RWPE1 (cell line): ENCODE measurements at regions not wholly inside any gene's neighbourhood (a gene's known extent, or its start where the extent isn't known, plus 50 kb on each side); places are given as distances from the start of the nearest gene placed in this dataset.

ENCODE experiments used
- CTCF ChIA-PET: fragments of 350-600 bp; sonication (Branson Sonifier 250); formaldehyde crosslinking; extraction: SDS; loops from one replicate; lab custom pipeline; 2021; lab: Yijun Ruan, JAX
- POLR2A ChIA-PET: fragments of 400-600 bp; formaldehyde crosslinking; extraction: SDS; loops from one replicate; lab custom pipeline; 2020; ENCODE audit warnings: antibody characterized with exemption; ENCODE audit not compliant: low non-redundant PET; lab: Yijun Ruan, JAX
- DNase-seq: peaks from one replicate; pipeline ENCODE4 v3.0.0; 2012; ENCODE audit warnings: low spot score
- H3K27ac ChIP-seq: fragments of 450-650 bp; 2 replicates; pipeline ENCODE4 v1.5.1; 2017
- TF ChIP-seq, protein P1 (sequence below): fragments of 450-650 bp; conservative IDR thresholded peaks from 2 replicates; pipeline ENCODE4 v1.5.1; 2017; ENCODE audit warnings: low read depth, mild to moderate bottlenecking

DNA sequence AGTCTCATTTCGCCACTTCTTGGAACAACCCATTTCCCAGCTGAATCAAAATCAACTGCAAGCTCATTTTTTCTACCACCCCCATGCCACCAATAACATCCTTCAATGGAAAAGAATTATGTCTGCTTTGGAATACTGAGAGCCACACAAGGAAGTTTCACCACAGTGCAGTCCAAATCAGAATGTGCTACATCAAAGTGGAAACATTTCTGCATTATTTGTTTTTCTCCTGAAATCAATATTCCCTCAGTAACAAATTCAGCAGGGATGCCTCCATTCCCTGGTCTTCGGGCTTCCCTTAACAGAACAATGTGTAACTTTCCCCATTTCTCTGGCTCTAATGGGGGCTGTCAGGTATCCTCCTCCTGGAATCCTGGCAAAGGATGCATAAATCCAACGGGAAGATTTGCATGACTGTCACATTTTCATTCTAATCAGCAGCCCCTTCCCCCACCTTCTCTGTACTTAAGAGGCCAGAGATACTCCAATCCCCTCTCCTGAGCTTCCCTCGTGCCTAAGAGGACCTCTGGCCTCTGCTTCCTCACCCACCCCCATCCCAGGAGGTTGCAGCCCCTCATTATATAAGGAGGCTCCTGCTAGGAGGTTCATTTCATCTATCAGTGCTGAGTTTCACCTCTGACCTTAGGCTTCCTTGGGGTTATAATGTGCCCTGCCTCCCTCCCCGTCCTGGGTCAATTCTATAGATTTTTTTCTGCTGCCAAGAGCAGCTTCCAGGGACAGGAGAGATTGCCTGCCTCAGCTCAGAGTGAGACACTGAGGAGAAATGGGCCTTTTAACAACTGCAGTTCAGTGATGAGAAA is 201.1 kb downstream of the OMA1 start:
- CTCF ChIA-PET: no interaction called here
- POLR2A ChIA-PET: no interaction called here
- TF ChIP-seq, protein P1, sequence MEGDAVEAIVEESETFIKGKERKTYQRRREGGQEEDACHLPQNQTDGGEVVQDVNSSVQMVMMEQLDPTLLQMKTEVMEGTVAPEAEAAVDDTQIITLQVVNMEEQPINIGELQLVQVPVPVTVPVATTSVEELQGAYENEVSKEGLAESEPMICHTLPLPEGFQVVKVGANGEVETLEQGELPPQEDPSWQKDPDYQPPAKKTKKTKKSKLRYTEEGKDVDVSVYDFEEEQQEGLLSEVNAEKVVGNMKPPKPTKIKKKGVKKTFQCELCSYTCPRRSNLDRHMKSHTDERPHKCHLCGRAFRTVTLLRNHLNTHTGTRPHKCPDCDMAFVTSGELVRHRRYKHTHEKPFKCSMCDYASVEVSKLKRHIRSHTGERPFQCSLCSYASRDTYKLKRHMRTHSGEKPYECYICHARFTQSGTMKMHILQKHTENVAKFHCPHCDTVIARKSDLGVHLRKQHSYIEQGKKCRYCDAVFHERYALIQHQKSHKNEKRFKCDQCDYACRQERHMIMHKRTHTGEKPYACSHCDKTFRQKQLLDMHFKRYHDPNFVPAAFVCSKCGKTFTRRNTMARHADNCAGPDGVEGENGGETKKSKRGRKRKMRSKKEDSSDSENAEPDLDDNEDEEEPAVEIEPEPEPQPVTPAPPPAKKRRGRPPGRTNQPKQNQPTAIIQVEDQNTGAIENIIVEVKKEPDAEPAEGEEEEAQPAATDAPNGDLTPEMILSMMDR: no peak
- H3K27ac ChIP-seq: no peak overlapping the region
- no peak for DNase-seq

DNA sequence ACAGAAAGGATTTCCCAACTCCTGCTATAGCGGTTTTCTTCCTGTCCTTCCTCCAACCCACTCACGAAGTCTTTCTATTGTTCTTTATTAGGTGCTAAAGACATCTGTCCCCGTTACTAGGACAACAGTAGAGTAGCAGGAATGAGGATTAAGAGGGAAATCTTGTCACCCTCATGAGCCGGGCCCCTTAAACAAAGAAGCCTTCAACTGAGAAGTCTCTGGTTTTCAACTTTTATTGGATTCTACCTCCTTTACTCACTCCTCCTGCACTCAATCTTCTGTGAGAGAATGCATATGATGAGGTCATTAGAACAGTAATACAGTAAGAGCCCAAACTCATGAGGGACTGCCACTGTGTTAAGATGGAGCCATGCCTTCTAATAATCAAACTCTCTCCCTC is 206.3 kb downstream of the OMA1 start:
- no peak for DNase-seq
- TF ChIP-seq, protein P1: no peak
- POLR2A ChIA-PET: no interaction called here
- CTCF ChIA-PET: no interaction called here
- H3K27ac ChIP-seq: no peak overlapping the region

DNA sequence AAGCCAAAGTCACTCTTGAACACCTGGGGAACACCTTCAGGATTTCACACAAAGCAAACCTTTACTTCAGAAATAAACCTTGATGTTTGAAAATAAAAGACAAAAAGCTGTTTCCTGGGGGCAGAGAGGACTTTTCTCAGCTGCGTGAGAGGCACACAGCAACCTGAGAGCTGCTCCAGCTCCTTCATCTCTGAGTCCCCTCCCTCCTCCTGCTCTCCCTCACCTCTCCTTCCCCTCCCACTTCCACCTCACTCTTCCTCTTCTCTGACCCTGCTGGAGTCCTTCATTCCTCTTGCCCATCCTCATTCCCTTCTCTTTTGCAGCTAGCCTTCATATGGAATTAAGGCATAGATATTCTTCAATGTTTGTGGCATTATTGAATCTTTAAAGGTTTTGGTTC is 208.4 kb downstream of the OMA1 start:
- no peak for DNase-seq
- POLR2A ChIA-PET: no interaction called here
- TF ChIP-seq, protein P1: no peak
- CTCF ChIA-PET: interaction anchor here (0.6 kb wide), 2 partner anchors 78 to 103 kb away, joined by 3 to 5 read pairs; no protein-coding TSS in a partner anchor
- H3K27ac ChIP-seq: no peak overlapping the region

DNA sequence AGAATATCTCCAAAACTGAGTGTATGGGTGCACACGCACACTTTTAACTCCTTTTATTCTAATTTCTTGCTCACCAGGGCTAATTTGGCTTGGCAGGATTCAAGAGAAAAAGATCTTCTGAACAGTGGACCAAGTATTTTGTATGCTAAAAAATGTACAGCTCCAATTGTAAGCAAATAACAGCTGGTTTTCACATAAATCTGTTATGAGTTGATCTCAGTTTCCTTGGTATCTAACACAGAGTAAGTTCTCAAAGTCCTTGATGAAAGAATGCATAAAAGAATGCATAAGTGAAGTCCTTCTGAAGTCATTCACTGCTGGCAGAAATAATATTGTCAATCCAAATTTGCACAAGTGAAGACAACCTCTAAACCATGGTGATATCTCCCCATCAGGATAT is 213.0 kb downstream of the OMA1 start:
- TF ChIP-seq, protein P1: no peak
- CTCF ChIA-PET: interaction anchor here (0.7 kb wide), 2 partner anchors 18 to 1523 kb away, joined by 3 read pairs; no protein-coding TSS in a partner anchor
- POLR2A ChIA-PET: no interaction called here
- no peak for DNase-seq
- no peak overlapping the region for H3K27ac ChIP-seq

DNA sequence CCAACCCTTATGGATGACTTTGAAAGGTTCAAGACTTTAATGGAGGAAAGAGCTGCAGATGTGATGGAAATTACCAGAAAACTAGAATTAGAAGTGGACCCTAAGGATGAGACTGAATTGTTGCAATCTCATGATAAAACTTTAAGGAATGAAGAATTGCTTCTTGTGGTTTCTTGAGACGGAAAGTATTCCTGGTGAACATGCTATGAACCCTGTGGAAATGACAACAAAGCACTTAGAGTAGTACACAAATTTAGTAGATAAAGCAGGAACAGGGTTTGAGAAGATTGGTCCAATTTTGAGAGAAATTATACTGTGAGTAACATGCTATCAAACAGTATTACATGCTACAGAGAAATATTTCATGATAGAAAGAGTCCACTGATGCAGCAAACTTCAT is 215.4 kb downstream of the OMA1 start:
- POLR2A ChIA-PET: no interaction called here
- CTCF ChIA-PET: no interaction called here
- TF ChIP-seq, protein P1: no peak
- no peak for DNase-seq
- no peak overlapping the region for H3K27ac ChIP-seq

DNA sequence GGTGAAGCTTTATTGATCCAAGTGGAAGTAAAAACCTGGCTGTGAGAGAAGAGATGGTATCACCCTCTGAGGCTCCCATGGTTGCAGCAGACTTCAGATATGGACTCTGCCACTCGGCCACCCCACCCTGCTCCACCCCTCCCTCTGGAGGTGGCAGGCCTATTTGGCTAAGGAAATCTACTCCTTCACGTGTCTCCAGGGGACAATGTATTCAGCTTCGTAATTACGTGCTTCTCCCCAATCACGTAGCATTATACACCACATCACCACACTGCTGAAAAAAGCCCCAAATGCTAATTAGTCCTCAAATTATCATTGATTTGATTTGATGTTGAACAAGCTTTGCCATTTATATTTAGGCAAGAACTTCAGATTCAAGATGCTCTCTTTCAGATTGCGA is 220.7 kb downstream of the OMA1 start:
- H3K27ac ChIP-seq: no peak overlapping the region
- no peak for DNase-seq
- TF ChIP-seq, protein P1: no peak
- POLR2A ChIA-PET: no interaction called here
- CTCF ChIA-PET: no interaction called here
